Right ventricle myocardium inferior (tissue), 1 donor: ENCODE measurements at regions not wholly inside any gene's neighbourhood (a gene's known extent, or its start where the extent isn't known, plus 50 kb on each side); places are given as distances from the start of the nearest gene placed in this dataset.
A peak's percentile ranks its signal among the peaks of the same experiment; 100 is the strongest.

Experiments used
- ATAC-seq: fragments of 200-7000 bp; cut with Tn5 transposase; one replicate; pipeline ENCODE4 v1.9.1; 2020; ENCODE audit warnings: mild to moderate bottlenecking, moderate library complexity
- DNase-seq: peaks from one replicate; pipeline ENCODE4 v3.0.0; 2021; ENCODE audit errors: missing footprints
- intact Hi-C: fragments of 100-400 bp; cut with DNase I; formaldehyde crosslinking; loops from one replicate; pipeline ENCODE4 v1.11.0; 2022
- donor health status: DM: no; HTN: yes; CAD: no; lungs with severe emphysema.

- intact Hi-C loops = no loop called here
- ATAC-seq (no peak), DNase-seq (no peak)
These were observed 666.7 kb upstream of the MIR17HG start for GRCh38 chr13:90680826-90681225.

DNA sequence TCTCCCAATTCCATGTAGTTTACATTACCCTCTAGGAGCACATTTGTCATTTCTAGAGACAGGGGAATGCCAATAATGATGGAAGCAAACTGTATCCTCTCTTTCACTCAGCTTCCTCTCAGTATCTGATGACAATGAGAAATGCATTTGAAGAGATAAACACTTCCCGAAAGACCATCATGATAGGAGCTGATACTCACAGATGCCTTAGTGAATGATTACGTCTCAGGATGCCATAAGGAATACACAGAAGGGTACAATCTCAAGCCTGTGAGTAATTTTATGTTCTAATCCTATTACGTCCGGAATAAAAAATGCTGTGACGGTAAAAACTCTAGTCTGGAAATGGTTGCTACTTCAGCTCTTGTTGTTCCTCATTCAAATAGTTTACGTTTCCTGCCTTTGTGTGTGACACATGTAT lies 663.8 kb upstream of the MIR17HG start:
- no peak for DNase-seq
- ATAC-seq = no peak
- intact Hi-C loops = no loop called here

DNA sequence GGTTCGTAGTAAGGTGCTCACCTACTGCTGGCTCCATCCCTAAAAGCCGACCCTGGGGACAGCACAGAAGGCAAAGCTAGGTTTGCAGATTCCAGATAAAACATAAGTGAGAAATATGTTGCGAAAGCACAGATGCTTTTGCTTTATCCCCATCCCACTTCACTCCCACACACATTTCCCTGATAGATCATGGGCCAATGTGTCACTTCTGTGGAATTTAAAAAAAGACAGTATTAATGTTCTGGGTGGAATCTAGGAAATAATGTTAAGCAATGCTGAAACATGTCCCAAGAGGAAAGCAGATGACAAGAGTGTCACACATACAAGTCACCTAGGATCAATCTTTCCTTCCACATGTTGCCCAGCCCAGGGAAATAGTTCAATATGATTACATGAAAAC lies 661.0 kb upstream of the MIR17HG start:
- ATAC-seq (peak; percentile 51), DNase-seq (no peak)
- intact Hi-C loops = no loop called here

DNA sequence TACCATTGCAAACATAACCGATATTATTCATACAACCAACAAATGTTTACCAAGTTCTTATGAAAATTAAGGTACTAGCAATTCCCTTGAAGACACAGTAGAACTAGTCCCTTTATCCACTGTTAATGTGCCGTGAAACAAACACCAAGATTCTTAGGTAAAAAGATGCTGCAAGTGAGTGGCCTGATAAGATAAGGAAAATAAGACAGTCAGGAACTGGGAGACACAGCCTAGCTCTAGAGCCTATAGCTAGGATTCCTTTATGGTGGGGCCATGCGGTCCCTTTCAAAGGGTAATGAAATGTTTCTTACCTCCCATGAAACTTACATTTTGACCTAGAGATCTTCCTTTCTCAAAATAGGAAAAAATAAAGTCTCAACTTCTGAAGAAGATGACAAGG lies 658.4 kb upstream of the MIR17HG start:
- ATAC-seq = no peak
- intact Hi-C loops = no loop called here
- no peak for DNase-seq

GRCh38 chr13:90690458-90691080 lies 656.9 kb upstream of the MIR17HG start:
- ATAC-seq = peak; percentile 84
- intact Hi-C loops = no loop called here
- no peak for DNase-seq

- ATAC-seq = no peak
- intact Hi-C loops = no loop called here
- DNase-seq = no peak
These were observed 651.2 kb upstream of the MIR17HG start for GRCh38 chr13:90696254-90696653.

DNA sequence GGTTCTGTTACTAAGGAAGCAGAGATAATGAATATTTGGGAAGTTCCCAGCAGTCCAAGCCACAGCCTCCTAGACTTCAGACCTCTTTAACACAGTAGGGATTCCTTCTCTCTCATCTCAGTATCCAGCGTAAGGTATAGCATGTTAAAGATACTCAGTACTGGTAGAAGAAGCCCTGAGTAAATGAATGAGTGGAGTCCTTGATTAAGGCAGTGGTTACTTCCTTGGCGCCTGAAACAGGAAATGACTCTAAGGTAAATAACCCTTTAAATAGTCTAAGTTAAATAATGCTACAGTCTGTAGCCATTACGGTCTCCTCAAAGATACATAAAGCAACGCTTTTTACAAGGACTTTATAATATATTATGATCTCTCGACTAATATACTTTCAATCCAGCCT lies 650.8 kb upstream of the MIR17HG start:
- ATAC-seq (no peak), DNase-seq (no peak)
- intact Hi-C loops = no loop called here

DNA sequence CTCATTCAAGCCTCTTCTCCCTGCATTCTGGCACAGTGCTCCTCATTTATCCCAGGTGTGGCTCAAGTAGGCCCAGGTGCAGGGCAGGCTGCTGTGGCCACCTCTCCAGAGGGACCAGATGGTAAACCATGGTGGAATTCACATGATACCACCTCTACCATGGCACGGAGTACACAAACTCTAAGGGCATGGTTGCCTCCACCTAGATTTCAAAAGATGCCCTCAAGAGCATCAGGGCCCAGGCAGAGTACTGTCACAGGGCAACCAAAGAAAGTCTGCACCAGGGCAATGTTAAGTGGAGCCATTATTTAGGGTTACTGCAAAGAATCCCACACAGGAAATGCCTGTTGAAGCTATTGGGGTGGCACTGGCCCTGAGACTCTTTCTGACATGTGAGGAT lies 647.1 kb upstream of the MIR17HG start:
- ATAC-seq (no peak), DNase-seq (no peak)
- intact Hi-C loops = no loop called here

DNA sequence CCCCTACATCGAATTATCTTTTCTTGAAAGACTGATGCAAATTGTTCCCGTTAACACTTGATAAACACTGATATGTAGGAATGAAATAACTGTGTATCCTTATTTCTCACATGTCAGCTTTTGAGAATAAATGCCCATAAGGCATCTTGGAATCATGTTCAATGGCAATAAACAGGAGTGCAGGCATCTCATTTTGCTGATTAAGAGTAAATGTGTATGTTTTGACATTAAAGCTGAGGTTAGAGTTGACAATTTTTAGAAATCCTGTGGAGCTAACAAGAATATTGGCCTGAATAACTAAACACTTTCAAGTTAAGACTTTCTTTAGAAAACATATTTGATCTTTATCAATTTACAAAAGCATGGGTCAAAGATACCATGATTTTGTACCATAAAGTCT lies 646.2 kb upstream of the MIR17HG start:
- intact Hi-C loops = no loop called here
- DNase-seq (no peak), ATAC-seq (no peak)

DNA sequence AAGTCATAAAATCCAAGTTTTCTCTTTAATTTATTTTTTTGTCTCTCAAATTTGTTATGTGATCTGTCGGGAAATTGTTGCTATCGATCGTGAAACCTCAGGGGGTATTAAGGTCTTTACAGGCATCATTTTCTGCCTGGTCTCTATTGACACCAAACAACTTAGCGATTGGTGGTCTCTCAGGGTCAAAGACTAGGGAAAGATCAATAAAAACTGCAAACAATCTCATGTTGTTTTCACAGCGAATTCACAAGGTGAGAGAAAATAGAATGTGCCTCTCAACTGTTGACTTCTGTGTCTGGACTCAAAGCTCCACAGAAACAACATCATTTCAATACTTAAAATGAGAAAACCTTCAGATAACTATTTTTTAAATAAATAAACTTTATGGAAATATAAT lies 645.4 kb upstream of the MIR17HG start:
- ATAC-seq (no peak), DNase-seq (no peak)
- intact Hi-C loops = no loop called here

DNA sequence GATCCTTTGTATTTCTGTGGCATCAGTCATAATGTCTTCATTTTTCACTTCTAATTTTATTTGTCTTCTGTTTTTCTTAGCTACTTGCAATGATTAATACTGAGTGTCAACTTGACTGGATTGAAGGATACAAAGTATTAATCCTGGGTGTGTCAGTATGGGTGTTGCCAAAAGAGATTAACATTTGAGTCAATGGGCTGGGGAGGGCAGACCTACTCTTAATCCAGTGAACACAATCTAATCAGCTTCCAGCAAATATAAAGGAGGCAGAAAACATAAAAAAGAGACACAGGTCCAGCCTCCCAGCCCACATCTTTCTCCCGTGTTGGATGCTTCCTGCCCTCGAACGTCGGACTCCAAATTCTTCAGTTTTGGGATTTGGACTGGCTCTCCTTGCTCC lies 640.9 kb upstream of the MIR17HG start:
- intact Hi-C loops = no loop called here
- ATAC-seq = no peak
- no peak for DNase-seq

GRCh38 chr13:90708128-90708527 lies 639.4 kb upstream of the MIR17HG start:
- ATAC-seq (no peak), DNase-seq (no peak)
- intact Hi-C loops = no loop called here

DNA sequence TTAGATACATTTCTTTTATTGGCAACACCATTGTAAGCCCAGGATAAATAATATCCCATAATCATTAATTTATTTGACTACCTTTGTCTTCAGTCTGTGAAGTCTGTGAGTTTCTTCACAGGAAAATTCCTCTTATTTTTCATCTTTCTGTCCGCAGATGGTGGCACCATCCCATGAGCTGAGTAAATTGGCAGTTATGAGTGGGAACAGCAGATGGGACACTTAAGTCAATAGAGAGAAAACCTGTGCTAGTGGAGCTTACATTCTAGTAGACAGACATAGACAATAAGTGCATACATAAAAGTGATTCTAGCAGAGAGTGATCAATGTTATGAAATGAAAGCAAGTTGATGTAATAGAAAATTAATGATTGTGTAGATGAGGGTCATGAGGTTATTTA lies 638.2 kb upstream of the MIR17HG start:
- intact Hi-C loops = no loop called here

GRCh38 chr13:90710164-90710759 lies 637.2 kb upstream of the MIR17HG start:
- intact Hi-C loops = no loop called here
- no peak for DNase-seq
- no peak for ATAC-seq

More for the DNA sequence above, 638.2 kb upstream of the MIR17HG start:
- ATAC-seq (no peak), DNase-seq (no peak)

- DNase-seq = no peak
- peak; percentile 46 for ATAC-seq
- intact Hi-C loops = no loop called here
These were observed 633.9 kb upstream of the MIR17HG start for GRCh38 chr13:90713441-90714133.

DNA sequence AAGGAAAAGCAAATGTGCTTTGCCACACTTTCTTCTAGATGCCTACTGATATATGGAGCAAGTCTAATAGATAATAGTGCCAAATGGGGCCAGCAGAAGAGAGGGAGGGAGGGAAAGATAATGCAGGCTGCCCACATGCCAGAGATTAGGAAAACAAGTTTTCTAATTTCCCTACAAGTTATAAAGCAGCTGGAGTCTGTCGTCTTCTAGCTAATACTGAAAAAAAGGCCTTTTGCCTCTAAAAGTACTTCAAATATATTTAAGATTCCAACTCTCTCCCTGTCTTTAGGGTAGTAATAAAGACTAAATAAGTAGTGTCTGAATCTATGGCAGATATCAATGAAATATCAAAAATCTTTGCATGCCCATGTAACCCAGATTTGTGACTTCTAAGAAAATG lies 632.0 kb upstream of the MIR17HG start:
- DNase-seq (no peak), ATAC-seq (no peak)
- intact Hi-C loops = no loop called here

DNA sequence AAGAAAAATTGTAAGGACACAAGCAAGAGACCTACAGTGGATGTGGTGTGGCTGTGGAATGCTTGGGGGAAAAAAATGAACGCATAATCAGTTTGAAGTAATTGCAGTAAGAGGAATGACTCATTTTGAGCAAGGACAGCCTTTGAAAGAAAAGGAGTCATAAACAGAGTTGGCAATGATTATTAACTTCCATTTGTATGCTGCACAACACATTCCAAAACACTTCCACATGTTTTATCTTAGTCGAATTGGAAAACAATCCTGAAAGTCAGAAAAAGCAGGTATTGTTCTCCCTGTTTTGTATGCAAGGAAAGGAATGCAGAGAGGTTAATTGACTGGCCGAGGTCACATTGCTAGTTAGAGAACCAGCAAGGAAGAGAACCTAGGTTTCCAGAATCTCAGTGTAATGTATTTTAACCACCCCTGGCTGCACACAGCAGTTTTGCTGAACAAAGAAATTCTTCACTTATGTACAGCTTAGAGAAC lies 630.0 kb upstream of the MIR17HG start:
- ATAC-seq (no peak), DNase-seq (no peak)
- intact Hi-C loops = no loop called here

DNA sequence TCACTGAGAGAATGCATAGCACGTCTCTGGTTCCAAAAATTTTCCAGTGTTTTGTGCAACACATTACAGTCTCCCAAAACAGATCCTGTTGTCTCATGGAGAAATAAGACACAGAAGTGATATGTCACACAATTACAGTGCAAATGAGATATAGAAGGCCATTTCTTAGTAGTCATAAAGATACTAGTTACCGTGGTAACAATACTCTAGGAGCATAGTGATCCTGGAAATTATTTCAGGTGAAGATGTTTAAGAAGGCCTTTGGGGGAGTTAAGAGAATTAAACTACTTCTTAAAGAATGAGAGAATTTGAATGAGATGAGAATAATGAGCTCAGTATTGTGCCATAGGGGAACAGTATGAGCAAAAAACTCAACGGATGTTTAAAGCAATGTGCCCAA lies 628.0 kb upstream of the MIR17HG start:
- intact Hi-C loops = no loop called here
- ATAC-seq (no peak), DNase-seq (no peak)

GRCh38 chr13:90721937-90722336 lies 625.5 kb upstream of the MIR17HG start:
- DNase-seq = no peak
- no peak for ATAC-seq
- intact Hi-C loops = no loop called here

GRCh38 chr13:90723381-90723780 lies 624.1 kb upstream of the MIR17HG start:
- DNase-seq = no peak
- no peak for ATAC-seq
- intact Hi-C loops = no loop called here
